Common myeloid progenitor, CD34-positive (primary cell): ENCODE measurements at regions not wholly inside any gene's neighbourhood (a gene's known extent, or its start where the extent isn't known, plus 50 kb on each side); places are given as distances from the start of the nearest gene placed in this dataset.

Experiments used
- CTCF ChIA-PET: fragments of 350-600 bp; sonication (Branson Sonifier 250); formaldehyde crosslinking; loops from one replicate; lab custom pipeline; 2021; ENCODE audit warnings: antibody characterized with exemption; lab: Charles Lee
- POLR2A ChIA-PET: fragments of 350-600 bp; sonication (Branson Sonifier 250); formaldehyde crosslinking; loops from one replicate; lab custom pipeline; 2021; ENCODE audit warnings: antibody characterized with exemption; lab: Charles Lee
- DNase-seq, 3 donors: peaks; one replicate each; pipeline versions ENCODE4 v3.0.0 to v3.0.0-alpha.2; 2013
- H3K27ac ChIP-seq, 2 experiments: 1 replicate in 1 of 2; 2 replicates in 1 of 2; pipeline ENCODE4 v1.7.0; 2013; ENCODE audit warnings: inconsistent platforms in 2 of 2, low read length in 2 of 2, mild to moderate bottlenecking in 2 of 2, low read depth in 1 of 2, moderate library complexity in 1 of 2; ENCODE audit not compliant: severe bottlenecking in 2 of 2, insufficient read depth in 1 of 2, poor library complexity in 1 of 2
- H3K27me3 ChIP-seq, 5 experiments: replicated peaks in 2 of 5; 1 replicate in 3 of 5; 2 replicates in 2 of 5; pipeline versions ENCODE4 v1.6.1 to v1.7.0; 2013; ENCODE audit warnings: low read length in 4 of 5, mild to moderate bottlenecking in 2 of 5, moderate library complexity in 2 of 5, inconsistent platforms in 1 of 5; ENCODE audit not compliant: insufficient read depth in 5 of 5, control insufficient read depth in 4 of 5
- H3K36me3 ChIP-seq, 4 experiments: 1 replicate in 2 of 4; 2 replicates in 2 of 4; pipeline versions ENCODE4 v1.6.1 to v1.7.0; 2013; ENCODE audit warnings: low read length in 3 of 4, control low read depth in 1 of 4, mild to moderate bottlenecking in 1 of 4; ENCODE audit not compliant: control insufficient read depth in 4 of 4, insufficient read depth in 4 of 4
- H3K4me1 ChIP-seq, 4 experiments: 1 replicate in 3 of 4; 2 replicates in 1 of 4; pipeline versions ENCODE4 v1.6.1 to v1.7.1; 2013; ENCODE audit warnings: low read length in 3 of 4, mild to moderate bottlenecking in 3 of 4, control low read depth in 1 of 4, inconsistent platforms in 1 of 4, moderate library complexity in 1 of 4; ENCODE audit not compliant: control insufficient read depth in 4 of 4, insufficient read depth in 4 of 4; ENCODE audit errors: control extremely low read depth in 1 of 4
- H3K4me3 ChIP-seq, 7 experiments: 1 replicate in 4 of 7; 2 replicates in 3 of 7; pipeline versions ENCODE4 v1.5.1 to v1.7.0; 2013; ENCODE audit warnings: mild to moderate bottlenecking in 7 of 7, low read length in 6 of 7, moderate library complexity in 6 of 7, inconsistent platforms in 2 of 7, low read depth in 2 of 7, control low read depth in 1 of 7; ENCODE audit not compliant: insufficient read depth in 4 of 7, control insufficient read depth in 1 of 7; ENCODE audit errors: extremely low read depth in 1 of 7
- H3K9me3 ChIP-seq, 5 experiments: 1 replicate in 4 of 5; 2 replicates in 1 of 5; pipeline versions ENCODE4 v1.6.1 to v1.7.1; 2013; ENCODE audit warnings: low read length in 4 of 5, mild to moderate bottlenecking in 2 of 5, inconsistent platforms in 1 of 5, low read depth in 1 of 5, moderate library complexity in 1 of 5; ENCODE audit not compliant: control insufficient read depth in 4 of 5, insufficient read depth in 2 of 5; ENCODE audit errors: control extremely low read depth in 1 of 5
- WGBS: methylation state at CpG from one replicate; pipeline ENCODE4 v1.1.5; 2013; ENCODE audit not compliant: insufficient coverage; 5-methylcytosine and 5-hydroxymethylcytosine counted together

DNA sequence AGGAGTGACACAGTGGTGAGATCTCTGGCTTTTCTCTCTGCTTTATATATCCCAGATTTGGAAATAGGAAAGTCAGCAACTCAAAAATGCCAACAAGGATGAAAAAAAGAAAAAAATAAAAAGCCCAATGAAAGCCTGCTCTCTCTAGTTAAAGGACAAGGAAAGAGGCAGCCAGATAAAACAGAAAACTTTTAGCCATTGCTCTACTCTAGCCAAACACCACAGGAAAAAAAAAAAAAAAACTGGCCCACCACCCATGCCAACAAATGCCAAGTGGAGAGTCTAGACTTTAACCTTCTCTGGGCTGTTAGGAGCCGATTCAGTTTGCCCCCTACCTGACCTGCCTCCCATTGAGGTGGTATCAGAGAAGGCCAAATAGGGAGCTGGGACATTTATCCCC lies 222.3 kb upstream of the TMTC1 start:
- Histone ChIP-seq H3K27ac (no peak overlapping the region), H3K27me3 (peaks cover 0 to 3% (median 0%) of the 10 kb centered on the region in 5 experiments), H3K4me3 (no peak overlapping the region), H3K9me3 (no peaks in the 10 kb centered on the region), H3K36me3 (no peaks in the 10 kb centered on the region), H3K4me1 (no peaks in the 10 kb centered on the region)
- no peak for DNase-seq
- ChIA-PET POLR2A (no interaction called here), CTCF (no interaction called here)
- 100% methylated on average over 1 of the region's 1 CpG for WGBS

DNA sequence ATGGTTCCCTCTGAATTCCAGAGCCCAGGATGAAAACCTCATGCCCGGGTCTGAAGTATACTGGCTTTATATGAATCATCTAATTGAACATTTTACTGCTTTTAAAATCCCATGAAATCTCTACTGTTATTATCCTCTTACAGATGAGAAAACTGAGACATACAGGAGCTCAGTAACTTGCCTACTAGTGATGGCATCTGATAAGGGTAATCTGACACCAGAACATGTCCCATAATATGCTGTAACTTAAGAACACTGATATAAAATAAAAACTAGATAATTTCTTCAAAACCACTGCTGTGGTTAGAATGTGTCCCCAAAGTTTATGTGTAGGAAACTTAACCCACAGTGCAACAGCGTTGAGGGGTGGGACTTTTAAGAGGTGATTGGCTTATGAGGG lies 219.6 kb upstream of the TMTC1 start:
- ChIA-PET CTCF (no interaction called here), POLR2A (no interaction called here)
- no peak overlapping the region for H3K27ac ChIP-seq
- no peaks in the 10 kb centered on the region for H3K4me1 ChIP-seq
- DNase-seq = no peak
- H3K4me3 ChIP-seq = no peak overlapping the region
- WGBS = 79% methylated on average over 2 of the region's 2 CpGs
- H3K27me3 ChIP-seq = peaks cover 0 to 3% (median 0%) of the 10 kb centered on the region in 5 experiments
- no peaks in the 10 kb centered on the region for H3K36me3 ChIP-seq
- H3K9me3 ChIP-seq = no peaks in the 10 kb centered on the region

GRCh38 chr12:30002677-30003076 lies 218.9 kb upstream of the TMTC1 start:
- Histone ChIP-seq H3K36me3 (no peaks in the 10 kb centered on the region), H3K4me3 (no peak overlapping the region), H3K9me3 (no peaks in the 10 kb centered on the region), H3K4me1 (no peaks in the 10 kb centered on the region), H3K27me3 (peaks cover 0 to 3% (median 0%) of the 10 kb centered on the region in 5 experiments), H3K27ac (no peak overlapping the region)
- no peak for DNase-seq
- ChIA-PET CTCF (no interaction called here), POLR2A (no interaction called here)
- 90% methylated on average over 2 of the region's 5 CpGs for WGBS

DNA sequence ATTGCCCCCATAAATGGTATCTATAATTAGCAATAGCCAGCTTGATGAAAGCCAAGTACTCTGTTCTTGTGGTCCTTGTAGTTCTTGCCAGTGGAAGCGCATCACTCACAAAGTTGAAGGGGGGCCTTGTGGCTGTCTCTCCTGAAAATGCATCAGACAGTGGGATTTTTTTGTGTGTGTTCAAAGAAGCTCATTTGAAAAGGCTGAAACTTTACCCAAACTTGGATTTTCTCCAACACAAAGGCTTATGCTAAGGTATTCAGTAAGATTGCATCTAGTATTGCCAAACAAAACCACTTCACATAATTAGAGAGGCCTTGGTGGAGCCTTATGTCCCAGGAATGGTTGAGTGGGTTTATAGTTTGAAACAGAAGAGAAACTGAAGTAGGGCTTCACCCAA lies 216.7 kb upstream of the TMTC1 start:
- H3K27me3 ChIP-seq = no peaks in the 10 kb centered on the region
- CTCF ChIA-PET = no interaction called here
- H3K27ac ChIP-seq = no peak overlapping the region
- H3K9me3 ChIP-seq = peaks cover 0 to 1% (median 0%) of the 10 kb centered on the region in 5 experiments
- no peaks in the 10 kb centered on the region for H3K4me1 ChIP-seq
- POLR2A ChIA-PET = no interaction called here
- 100% methylated on average over 1 of the region's 1 CpG for WGBS
- DNase-seq = no peak
- no peak overlapping the region for H3K4me3 ChIP-seq
- H3K36me3 ChIP-seq = no peaks in the 10 kb centered on the region

DNA sequence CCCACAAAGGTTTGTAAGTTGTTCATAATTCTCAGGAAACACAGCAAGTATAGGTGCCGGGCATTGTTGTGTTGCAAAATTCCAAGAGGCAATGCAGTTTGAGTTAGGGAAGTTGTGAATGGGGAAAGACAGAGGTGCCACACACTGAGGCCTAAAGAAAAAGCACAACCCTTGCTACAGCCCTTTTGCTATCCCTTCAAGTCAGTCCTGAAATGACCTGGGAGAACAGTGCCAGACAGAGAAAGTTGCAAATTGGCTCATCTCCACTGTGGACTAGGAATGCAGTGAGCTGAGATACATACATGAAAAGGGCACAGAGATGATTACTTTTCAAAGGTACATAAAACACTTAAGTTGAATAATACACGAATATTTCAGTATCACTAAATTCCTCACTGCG lies 213.3 kb upstream of the TMTC1 start:
- no peak overlapping the region for H3K27ac ChIP-seq
- DNase-seq = no peak
- H3K4me3 ChIP-seq = no peak overlapping the region
- no CpG with 5 or more reads among the region's 3 CpGs for WGBS
- no peaks in the 10 kb centered on the region for H3K27me3 ChIP-seq
- peaks cover 0 to 1% (median 0%) of the 10 kb centered on the region in 5 experiments for H3K9me3 ChIP-seq
- H3K4me1 ChIP-seq = no peaks in the 10 kb centered on the region
- CTCF ChIA-PET = no interaction called here
- no peaks in the 10 kb centered on the region for H3K36me3 ChIP-seq
- POLR2A ChIA-PET = no interaction called here

DNA sequence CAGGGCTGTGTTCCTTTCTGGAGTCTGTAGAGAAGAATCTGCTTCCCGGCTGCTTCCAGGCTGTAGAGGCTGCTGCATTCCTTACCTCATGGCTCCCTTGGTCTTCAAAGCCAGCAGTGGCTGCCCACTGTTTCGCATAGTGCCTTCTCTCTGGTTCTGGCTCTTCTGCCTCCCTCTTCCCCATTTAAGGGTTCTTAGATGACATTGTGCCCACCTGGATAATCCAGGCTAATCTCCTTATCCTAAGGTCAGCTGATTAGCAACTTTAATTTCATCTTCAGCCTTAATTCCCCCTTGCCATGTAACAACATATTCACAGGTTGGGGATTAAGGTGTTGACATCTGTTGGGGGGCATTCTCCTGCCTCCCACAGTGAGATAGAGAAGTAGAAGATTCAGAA lies 208.6 kb upstream of the TMTC1 start:
- H3K27ac ChIP-seq = no peak overlapping the region
- POLR2A ChIA-PET = no interaction called here
- 94% methylated on average over 2 of the region's 2 CpGs for WGBS
- no peak overlapping the region for H3K4me3 ChIP-seq
- DNase-seq = no peak
- peaks cover 0 to 1% (median 0%) of the 10 kb centered on the region in 5 experiments for H3K9me3 ChIP-seq
- no peaks in the 10 kb centered on the region for H3K27me3 ChIP-seq
- no peaks in the 10 kb centered on the region for H3K36me3 ChIP-seq
- no peaks in the 10 kb centered on the region for H3K4me1 ChIP-seq
- CTCF ChIA-PET = no interaction called here

- POLR2A ChIA-PET = no interaction called here
- no peaks in the 10 kb centered on the region for H3K27me3 ChIP-seq
- DNase-seq = no peak
- peaks cover 0 to 1% (median 0%) of the 10 kb centered on the region in 5 experiments for H3K9me3 ChIP-seq
- H3K4me1 ChIP-seq = no peaks in the 10 kb centered on the region
- H3K27ac ChIP-seq = no peak overlapping the region
- 86% methylated on average over 1 of the region's 2 CpGs for WGBS
- CTCF ChIA-PET = no interaction called here
- no peak overlapping the region for H3K4me3 ChIP-seq
- H3K36me3 ChIP-seq = no peaks in the 10 kb centered on the region
Observed at GRCh38 chr12:29991924-29992323, 208.2 kb upstream of the TMTC1 start.
